Neural progenitor cell (in vitro differentiated cells): ENCODE measurements at regions not wholly inside any gene's neighbourhood (a gene's known extent, or its start where the extent isn't known, plus 50 kb on each side); places are given as distances from the start of the nearest gene placed in this dataset.

Experiments used
- CTCF ChIP-seq: fragments of 200-600 bp; sonication (generic); IDR thresholded peaks from 2 replicates; pipeline ENCODE4 v1.5.1; 2017; ENCODE audit warnings: antibody characterized with exemption, mild to moderate bottlenecking
- EZH2 ChIP-seq: fragments of 200-600 bp; sonication (generic); IDR thresholded peaks from 2 replicates; pipeline ENCODE4 v1.6.1; 2017; ENCODE audit warnings: antibody characterized with exemption, mild to moderate bottlenecking, moderate library complexity
- EZH2phosphoT487 ChIP-seq: fragments of 200-600 bp; sonication (generic); IDR thresholded peaks from 2 replicates; pipeline ENCODE4 v1.6.1; 2017; ENCODE audit warnings: antibody characterized with exemption

- TF ChIP-seq CTCF, result no peak
- TF ChIP-seq EZH2phosphoT487, result no peak
- no peak for TF ChIP-seq EZH2
These were observed 968.2 kb downstream of the STIM2 start for GRCh38 chr4:27828843-27829242.
